Memory B cell (primary cell): ENCODE measurements at regions not wholly inside any gene's neighbourhood (a gene's known extent, or its start where the extent isn't known, plus 50 kb on each side); places are given as distances from the start of the nearest gene placed in this dataset.
"Not testable (repeated sequence)": the region's sequence is repeated elsewhere in the genome, so short reads cannot be mapped to it uniquely, and the experiment has no call there.

Experiments used
- ATAC-seq: fragments of 150-1000 bp; cut with Tn5 transposase; 2 replicates; pipeline ENCODE4 v1.10.0; 2021; ENCODE audit warnings: low read depth, mild to moderate bottlenecking, moderate library complexity
- DNase-seq, 2 donors: peaks; one replicate each; pipeline ENCODE4 v3.0.0; 2022; ENCODE audit warnings: low spot score in 2 of 2
- H3K27ac Mint-ChIP-seq: one replicate; pipeline ENCODE4 v1.8.0; 2022; ENCODE audit warnings: mild to moderate bottlenecking, moderate library complexity, mixed read lengths
- H3K27me3 Mint-ChIP-seq: one replicate; pipeline ENCODE4 v1.8.0; 2022; ENCODE audit warnings: mixed read lengths
- H3K36me3 Mint-ChIP-seq: one replicate; pipeline ENCODE4 v1.8.0; 2022; ENCODE audit warnings: mild to moderate bottlenecking, mixed read lengths
- H3K4me1 Mint-ChIP-seq: one replicate; pipeline ENCODE4 v1.8.0; 2022; ENCODE audit warnings: mixed read lengths
- H3K4me3 Mint-ChIP-seq: one replicate; pipeline ENCODE4 v1.8.0; 2022; ENCODE audit warnings: mild to moderate bottlenecking, moderate library complexity, mixed read lengths
- H3K9me3 Mint-ChIP-seq: one replicate; pipeline ENCODE4 v1.8.0; 2022; ENCODE audit warnings: mixed read lengths

DNA sequence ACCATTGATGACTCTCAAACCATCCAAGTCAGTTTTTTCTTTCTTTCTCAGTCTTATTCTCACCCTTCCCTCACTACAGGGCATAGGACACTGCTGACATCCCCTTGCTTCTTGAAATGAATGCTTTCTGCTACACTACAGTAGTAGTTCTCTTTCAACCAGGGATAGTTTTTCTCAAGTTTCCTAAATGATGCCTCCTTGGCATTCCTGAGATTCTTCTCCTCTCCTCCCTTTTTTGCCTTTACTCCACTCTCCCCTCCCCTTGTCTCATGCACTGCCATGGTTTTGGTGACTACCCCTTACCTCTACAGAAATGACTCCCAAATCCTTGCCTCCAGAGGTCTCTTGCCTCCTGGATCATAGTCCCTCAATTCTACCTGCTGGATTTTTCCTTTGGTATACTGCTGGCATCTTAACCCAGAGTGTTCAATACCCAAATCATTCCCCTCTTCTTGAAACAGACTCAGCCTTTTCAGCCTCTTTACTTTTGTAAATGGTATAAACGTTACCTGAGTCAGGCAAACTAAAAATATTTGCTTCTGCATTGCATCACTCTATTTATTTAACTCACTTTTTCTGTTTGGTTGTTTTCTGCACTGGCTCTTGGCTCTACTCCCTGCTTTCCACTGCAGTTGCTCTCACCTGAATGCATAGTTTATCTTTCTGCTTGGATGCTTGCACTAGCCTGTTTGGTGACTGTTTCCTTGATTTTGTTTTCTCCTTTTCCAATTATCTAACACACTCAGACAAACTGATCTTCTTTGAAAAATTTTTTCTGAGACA lies 211.6 kb upstream of the IGF1 start:
- Mint-ChIP-seq H3K4me1 (no peaks in the 10 kb centered on the region), H3K4me3 (no peak overlapping the region), H3K27ac (no peak overlapping the region), H3K36me3 (no peaks in the 10 kb centered on the region), H3K9me3 (no peaks in the 10 kb centered on the region), H3K27me3 (peaks cover 16% of the 10 kb centered on the region)
- no peak for DNase-seq
- no peak for ATAC-seq

- Mint-ChIP-seq H3K9me3 (no peaks in the 10 kb centered on the region), H3K4me1 (no peaks in the 10 kb centered on the region), H3K4me3 (no peak overlapping the region), H3K36me3 (no peaks in the 10 kb centered on the region), H3K27me3 (peaks cover 16% of the 10 kb centered on the region), H3K27ac (no peak overlapping the region)
- ATAC-seq (no peak), DNase-seq (no peak)
Observed at GRCh38 chr12:102690253-102690652, 209.9 kb upstream of the IGF1 start.

DNA sequence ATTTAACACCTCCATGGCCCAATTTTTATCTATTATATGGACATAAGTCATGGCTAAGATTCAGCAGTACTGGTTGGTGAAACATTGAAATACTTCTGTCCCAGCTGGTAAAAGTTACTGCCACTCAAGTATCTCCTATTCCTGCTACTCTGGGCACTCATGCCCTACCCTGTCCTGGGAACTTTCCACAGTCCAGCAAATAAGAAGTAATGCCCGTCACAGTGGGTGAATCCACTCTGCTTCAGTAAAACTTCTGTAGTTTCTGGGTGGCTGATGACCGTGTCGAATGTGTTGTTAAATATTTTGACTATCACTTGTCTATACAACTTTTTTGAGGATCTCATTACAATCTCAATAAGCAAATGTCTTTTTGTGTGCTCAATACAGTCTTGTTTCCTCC lies 209.3 kb upstream of the IGF1 start:
- no peak overlapping the region for H3K27ac Mint-ChIP-seq
- H3K4me3 Mint-ChIP-seq: no peak overlapping the region
- no peaks in the 10 kb centered on the region for H3K4me1 Mint-ChIP-seq
- no peaks in the 10 kb centered on the region for H3K9me3 Mint-ChIP-seq
- no peak for ATAC-seq
- no peak for DNase-seq
- peaks cover 16% of the 10 kb centered on the region for H3K27me3 Mint-ChIP-seq
- no peaks in the 10 kb centered on the region for H3K36me3 Mint-ChIP-seq

DNA sequence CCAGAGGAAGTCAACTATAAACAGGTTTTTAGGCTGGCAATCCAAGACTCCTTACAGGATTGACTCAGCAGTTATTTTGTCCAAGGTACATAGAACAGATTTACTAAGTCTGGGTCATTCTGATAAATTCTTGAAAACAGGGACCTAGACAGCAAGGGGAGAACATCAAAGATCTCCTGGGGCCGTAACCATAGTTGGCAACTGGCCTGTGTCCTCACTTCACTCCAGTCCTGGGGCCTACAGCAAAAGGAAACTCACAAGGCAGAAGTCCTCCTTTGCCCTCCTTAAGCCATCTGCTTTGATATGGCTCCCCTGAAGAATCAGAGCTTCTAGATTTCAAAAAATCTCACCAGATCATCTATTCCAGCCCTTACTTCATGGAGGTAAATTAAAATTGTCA lies 207.2 kb upstream of the IGF1 start:
- DNase-seq: no peak
- no peaks in the 10 kb centered on the region for H3K36me3 Mint-ChIP-seq
- H3K27me3 Mint-ChIP-seq: peaks cover 12% of the 10 kb centered on the region
- H3K9me3 Mint-ChIP-seq: no peaks in the 10 kb centered on the region
- no peak overlapping the region for H3K4me3 Mint-ChIP-seq
- no peak for ATAC-seq
- H3K27ac Mint-ChIP-seq: no peak overlapping the region
- H3K4me1 Mint-ChIP-seq: no peaks in the 10 kb centered on the region

DNA sequence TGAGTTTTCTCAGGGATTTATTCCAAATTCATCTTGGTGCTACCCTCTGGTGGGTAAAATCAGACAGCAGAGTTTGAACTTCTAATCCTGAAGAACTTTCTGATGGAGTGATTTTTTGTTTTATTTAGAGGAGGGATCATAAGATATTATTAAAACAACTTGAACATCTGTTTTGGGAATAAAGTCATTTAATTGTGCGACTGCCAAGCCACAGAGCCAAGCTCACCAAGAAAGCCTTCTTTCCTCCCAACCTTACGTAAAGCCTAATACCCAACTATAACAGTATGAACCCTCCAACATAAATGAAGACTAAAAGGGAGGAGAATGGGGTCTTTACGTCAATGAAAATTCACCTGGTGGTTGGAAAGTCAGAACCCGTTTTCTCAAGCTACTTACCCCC lies 205.5 kb upstream of the IGF1 start:
- H3K9me3 Mint-ChIP-seq: no peaks in the 10 kb centered on the region
- H3K27ac Mint-ChIP-seq: no peak overlapping the region
- H3K4me3 Mint-ChIP-seq: no peak overlapping the region
- H3K27me3 Mint-ChIP-seq: peaks cover 11% of the 10 kb centered on the region
- H3K36me3 Mint-ChIP-seq: no peaks in the 10 kb centered on the region
- ATAC-seq (no peak), DNase-seq (no peak)
- H3K4me1 Mint-ChIP-seq: no peaks in the 10 kb centered on the region

DNA sequence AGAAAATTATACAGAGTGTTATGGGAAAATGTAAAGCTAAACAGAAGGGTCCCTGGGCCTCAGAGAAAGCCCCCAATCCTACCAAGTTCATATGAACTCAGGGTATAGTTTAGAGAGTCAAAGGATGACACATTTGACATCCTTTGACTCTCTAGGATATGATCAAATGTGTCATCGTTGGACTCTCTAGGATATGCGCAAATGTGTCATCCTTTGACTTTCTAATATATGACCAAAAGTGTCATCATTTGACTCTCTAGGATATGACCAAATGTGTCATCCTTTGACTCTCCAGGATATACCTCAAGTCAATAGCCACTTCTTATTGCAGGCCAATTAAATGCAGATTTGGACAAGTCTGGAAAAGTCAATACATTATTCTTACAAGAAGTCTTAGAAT lies 204.8 kb upstream of the IGF1 start:
- no peak overlapping the region for H3K4me3 Mint-ChIP-seq
- no peak overlapping the region for H3K27ac Mint-ChIP-seq
- H3K36me3 Mint-ChIP-seq: no peaks in the 10 kb centered on the region
- H3K27me3 Mint-ChIP-seq: peaks cover 11% of the 10 kb centered on the region
- ATAC-seq (no peak), DNase-seq (no peak)
- H3K9me3 Mint-ChIP-seq: no peaks in the 10 kb centered on the region
- no peaks in the 10 kb centered on the region for H3K4me1 Mint-ChIP-seq

DNA sequence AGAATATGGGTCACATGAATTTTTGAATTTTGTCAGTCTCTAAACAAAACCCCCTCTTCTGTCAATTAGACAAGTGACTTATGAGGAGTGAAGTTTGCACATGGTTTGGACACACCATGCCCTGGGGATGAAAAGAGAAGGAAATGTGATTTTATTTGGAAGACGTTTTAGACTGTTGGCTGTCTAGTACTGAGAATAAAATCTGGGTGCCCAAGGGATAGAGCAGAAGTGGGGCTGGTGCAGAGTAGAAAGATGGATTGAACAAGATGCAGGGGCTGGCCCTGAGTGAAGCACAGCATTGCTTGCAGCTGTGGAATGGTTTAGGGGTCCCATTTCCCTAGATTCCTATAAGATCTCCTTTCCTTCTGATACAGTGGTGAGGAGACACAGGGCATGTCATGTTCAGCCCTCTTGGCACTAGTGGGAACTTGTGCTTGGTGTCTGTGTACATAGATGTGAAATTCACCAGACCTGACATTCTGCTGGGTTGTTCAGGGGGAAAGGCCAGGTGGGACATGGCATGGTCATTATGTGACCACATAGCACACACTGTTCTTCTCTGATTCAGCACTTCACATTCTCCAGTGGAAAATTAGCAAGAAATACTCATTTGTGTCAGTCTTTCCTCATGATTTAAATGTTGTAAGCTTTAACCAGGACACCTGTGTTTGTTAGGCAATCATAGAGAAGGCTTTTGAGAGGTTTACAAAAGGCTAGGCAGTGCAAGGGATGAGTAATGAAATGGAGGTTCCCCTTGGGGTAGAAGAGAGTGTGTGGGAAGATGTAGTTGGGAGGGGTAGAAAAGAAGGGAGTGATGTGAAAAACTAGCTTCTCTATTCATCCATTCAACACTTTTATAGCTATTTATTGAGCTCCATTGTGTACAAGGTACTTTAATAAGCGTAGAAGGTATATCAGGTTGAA lies 202.3 kb upstream of the IGF1 start:
- DNase-seq (no peak), ATAC-seq (no peak)
- Mint-ChIP-seq H3K9me3 (peaks cover 5% of the 10 kb centered on the region), H3K27me3 (peaks cover 8% of the 10 kb centered on the region), H3K4me1 (no peaks in the 10 kb centered on the region), H3K4me3 (no peak overlapping the region), H3K27ac (no peak overlapping the region), H3K36me3 (no peaks in the 10 kb centered on the region)

GRCh38 chr12:102681747-102682146 lies 201.4 kb upstream of the IGF1 start:
- ATAC-seq: no peak
- Mint-ChIP-seq H3K4me3 (no peak overlapping the region), H3K27ac (no peak overlapping the region), H3K27me3 (peaks cover 8% of the 10 kb centered on the region), H3K36me3 (no peaks in the 10 kb centered on the region), H3K9me3 (peaks cover 5% of the 10 kb centered on the region), H3K4me1 (no peaks in the 10 kb centered on the region)
- DNase-seq: no peak

DNA sequence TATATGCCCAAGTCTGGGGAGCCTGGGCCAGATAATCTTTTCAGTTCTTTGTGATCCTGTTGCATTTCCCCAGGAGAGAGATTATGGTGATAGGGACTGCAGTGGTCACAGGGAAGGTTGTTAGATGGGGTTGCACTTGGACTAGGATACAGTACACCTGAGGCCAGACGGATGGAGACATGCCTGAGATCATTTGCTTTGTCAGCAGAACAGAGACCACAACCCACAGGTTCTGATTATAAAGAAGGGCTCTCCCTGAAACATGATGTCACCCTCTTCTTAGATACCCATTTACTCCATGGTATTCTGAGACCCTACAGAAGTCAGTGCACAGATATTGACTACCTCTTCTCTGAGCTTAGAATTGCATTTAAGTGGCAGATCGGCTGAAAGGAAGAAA lies 200.9 kb upstream of the IGF1 start:
- no peaks in the 10 kb centered on the region for H3K4me1 Mint-ChIP-seq
- peaks cover 8% of the 10 kb centered on the region for H3K27me3 Mint-ChIP-seq
- no peak overlapping the region for H3K27ac Mint-ChIP-seq

GRCh38 chr12:102680304-102680703 lies 199.9 kb upstream of the IGF1 start:
- Mint-ChIP-seq H3K9me3 (peaks cover 5% of the 10 kb centered on the region), H3K4me1 (no peaks in the 10 kb centered on the region), H3K36me3 (no peaks in the 10 kb centered on the region), H3K27ac (no peak overlapping the region), H3K4me3 (no peak overlapping the region), H3K27me3 (peaks cover 8% of the 10 kb centered on the region)
- ATAC-seq: no peak
- no peak for DNase-seq

More for the DNA sequence above, 200.9 kb upstream of the IGF1 start:
- no peaks in the 10 kb centered on the region for H3K36me3 Mint-ChIP-seq
- H3K9me3 Mint-ChIP-seq: peaks cover 5% of the 10 kb centered on the region
- DNase-seq (no peak), ATAC-seq (no peak)
- no peak overlapping the region for H3K4me3 Mint-ChIP-seq

DNA sequence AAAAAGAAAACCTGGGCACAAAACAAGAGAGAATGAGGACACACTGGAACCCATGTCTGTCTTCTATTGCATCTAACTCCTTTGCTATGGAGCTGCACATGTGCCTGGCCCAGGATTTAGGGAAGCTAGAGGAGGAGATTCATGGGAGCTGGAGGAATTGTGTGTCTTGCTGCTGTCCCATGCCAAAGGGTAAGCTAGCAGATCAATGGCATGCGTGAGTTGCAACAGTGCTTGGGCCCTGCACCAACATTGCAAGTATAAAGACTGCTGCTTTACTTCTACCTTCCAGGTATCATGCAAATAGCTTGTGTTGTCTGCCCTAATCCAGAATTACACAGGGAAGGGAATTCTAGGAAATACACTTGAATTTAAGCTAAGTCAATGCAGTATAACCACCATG lies 196.4 kb upstream of the IGF1 start:
- Mint-ChIP-seq H3K27me3 (peaks cover 7% of the 10 kb centered on the region), H3K27ac (no peak overlapping the region), H3K9me3 (peaks cover 13% of the 10 kb centered on the region), H3K4me1 (no peaks in the 10 kb centered on the region), H3K36me3 (no peaks in the 10 kb centered on the region), H3K4me3 (no peak overlapping the region)
- ATAC-seq (no peak), DNase-seq (no peak)

GRCh38 chr12:102675672-102676071 lies 195.3 kb upstream of the IGF1 start:
- no peak for DNase-seq
- H3K36me3 Mint-ChIP-seq: no peaks in the 10 kb centered on the region
- H3K27me3 Mint-ChIP-seq: peaks cover 7% of the 10 kb centered on the region
- H3K27ac Mint-ChIP-seq: no peak overlapping the region
- peaks cover 16% of the 10 kb centered on the region for H3K9me3 Mint-ChIP-seq
- H3K4me3 Mint-ChIP-seq: no peak overlapping the region
- ATAC-seq: no peak
- no peaks in the 10 kb centered on the region for H3K4me1 Mint-ChIP-seq

GRCh38 chr12:102673606-102674005 lies 193.2 kb upstream of the IGF1 start:
- DNase-seq: no peak
- ATAC-seq: no peak
- Mint-ChIP-seq H3K27me3 (peaks cover 8% of the 10 kb centered on the region), H3K4me1 (no peaks in the 10 kb centered on the region), H3K27ac (no peak overlapping the region), H3K36me3 (no peaks in the 10 kb centered on the region), H3K4me3 (no peak overlapping the region), H3K9me3 (peaks cover 15% of the 10 kb centered on the region)

DNA sequence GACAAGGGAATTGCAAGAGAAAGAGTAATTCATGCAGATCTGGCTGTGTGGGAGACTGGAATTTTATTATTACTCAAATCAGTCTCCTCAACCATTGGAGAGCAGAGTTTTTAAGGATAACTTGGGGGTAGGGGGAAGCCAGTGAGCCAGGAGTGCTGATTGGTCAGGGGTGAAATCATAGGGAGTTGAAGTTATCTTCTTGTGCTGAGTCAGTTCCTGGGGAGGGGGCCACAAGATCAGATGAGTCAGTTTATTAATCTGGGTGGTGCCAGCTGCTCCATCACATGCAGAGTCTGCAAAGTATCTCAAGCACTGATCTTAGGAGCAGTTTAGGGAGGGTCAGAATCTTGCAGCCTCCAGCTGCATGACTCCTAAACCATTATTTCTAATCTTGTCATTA lies 191.8 kb upstream of the IGF1 start:
- H3K9me3 Mint-ChIP-seq: peaks cover 11% of the 10 kb centered on the region

More for the DNA sequence above, 191.8 kb upstream of the IGF1 start:
- not testable (repeated sequence) for H3K27ac Mint-ChIP-seq, DNase-seq, ATAC-seq, H3K4me1 Mint-ChIP-seq, H3K36me3 Mint-ChIP-seq, H3K4me3 Mint-ChIP-seq, H3K27me3 Mint-ChIP-seq
